ENCODE measurements at regions not wholly inside any gene's neighbourhood (a gene's known extent, or its start where the extent isn't known, plus 50 kb on each side); places are given as distances from the start of the nearest gene placed in this dataset.
A peak's percentile ranks its signal among the peaks of the same experiment; 100 is the strongest.

DNA sequence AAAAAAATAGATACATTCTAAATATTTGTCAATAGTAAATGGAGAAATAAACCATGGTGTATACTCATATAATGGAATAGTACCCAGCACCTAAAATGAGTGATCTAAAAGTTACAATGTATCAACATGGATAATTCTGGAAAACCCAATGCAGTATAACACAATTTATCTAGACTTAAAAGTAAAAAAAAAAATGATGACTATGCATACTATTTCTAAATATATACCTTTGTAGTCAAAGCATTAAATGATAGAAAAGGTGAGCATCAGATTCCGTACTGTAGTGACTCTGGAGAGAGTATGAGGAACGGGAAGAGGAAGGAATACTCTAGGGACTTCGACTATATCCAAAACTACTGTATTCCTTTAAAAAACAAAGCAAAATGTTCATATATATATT lies 115.2 kb upstream of the CDCA7L start:
- Histone ChIP-seq H3K4me2 (ENCODE audit: low read length) (no peak overlapping the region), H3K27ac (ENCODE audit: low read length) (no peak overlapping the region), H3K27me3 (ENCODE audit: insufficient read depth, low read depth, low read length) (no peaks in the 10 kb centered on the region), H3K9me3 (ENCODE audit: low read length) (no peaks in the 10 kb centered on the region), H2AFZ (ENCODE audit: low read depth, low read length) (no peak overlapping the region), H3K9me2 (ENCODE audit: insufficient read depth, low read length) (no peaks in the 10 kb centered on the region), H3K9ac (ENCODE audit: low read length) (no peak overlapping the region), H4K20me1 (ENCODE audit: insufficient read depth) (no peaks in the 10 kb centered on the region), H3K4me3 (ENCODE audit: low read length) (no peak overlapping the region), H3K79me2 (replicated peaks; ENCODE audit: insufficient read depth, low read length) (no peaks in the 10 kb centered on the region), H3F3A (ENCODE audit: insufficient read depth, low read length, poor library complexity, severe bottlenecking) (no peaks in the 10 kb centered on the region), H3K36me3 (ENCODE audit: insufficient read depth, low read length) (no peaks in the 10 kb centered on the region)
- TF ChIP-seq EZH2 (IDR thresholded peaks at IDR 0.05; ENCODE audit: borderline replicate concordance, insufficient read depth, low read length, poor library complexity, severe bottlenecking) (no peak), TAF1 (IDR thresholded peaks at IDR 0.05; ENCODE audit: low read depth) (no peak), SMC3 (conservative IDR thresholded peaks at IDR 0.05; ENCODE audit: poor library complexity) (no peak), EP300 (conservative IDR thresholded peaks at IDR 0.05; ENCODE audit: poor library complexity, severe bottlenecking) (no peak), MXI1 (conservative IDR thresholded peaks at IDR 0.05; ENCODE audit: poor library complexity, severe bottlenecking) (no peak), POLR2AphosphoS5 (IDR thresholded peaks at IDR 0.05) (no peak), RAD21 (conservative IDR thresholded peaks at IDR 0.05) (no peak)
- TF ChIP-seq, protein P1, sequence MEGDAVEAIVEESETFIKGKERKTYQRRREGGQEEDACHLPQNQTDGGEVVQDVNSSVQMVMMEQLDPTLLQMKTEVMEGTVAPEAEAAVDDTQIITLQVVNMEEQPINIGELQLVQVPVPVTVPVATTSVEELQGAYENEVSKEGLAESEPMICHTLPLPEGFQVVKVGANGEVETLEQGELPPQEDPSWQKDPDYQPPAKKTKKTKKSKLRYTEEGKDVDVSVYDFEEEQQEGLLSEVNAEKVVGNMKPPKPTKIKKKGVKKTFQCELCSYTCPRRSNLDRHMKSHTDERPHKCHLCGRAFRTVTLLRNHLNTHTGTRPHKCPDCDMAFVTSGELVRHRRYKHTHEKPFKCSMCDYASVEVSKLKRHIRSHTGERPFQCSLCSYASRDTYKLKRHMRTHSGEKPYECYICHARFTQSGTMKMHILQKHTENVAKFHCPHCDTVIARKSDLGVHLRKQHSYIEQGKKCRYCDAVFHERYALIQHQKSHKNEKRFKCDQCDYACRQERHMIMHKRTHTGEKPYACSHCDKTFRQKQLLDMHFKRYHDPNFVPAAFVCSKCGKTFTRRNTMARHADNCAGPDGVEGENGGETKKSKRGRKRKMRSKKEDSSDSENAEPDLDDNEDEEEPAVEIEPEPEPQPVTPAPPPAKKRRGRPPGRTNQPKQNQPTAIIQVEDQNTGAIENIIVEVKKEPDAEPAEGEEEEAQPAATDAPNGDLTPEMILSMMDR (IDR thresholded peaks at IDR 0.05; ENCODE audit: poor library complexity, severe bottlenecking): no peak
- TF ChIP-seq, protein P2, sequence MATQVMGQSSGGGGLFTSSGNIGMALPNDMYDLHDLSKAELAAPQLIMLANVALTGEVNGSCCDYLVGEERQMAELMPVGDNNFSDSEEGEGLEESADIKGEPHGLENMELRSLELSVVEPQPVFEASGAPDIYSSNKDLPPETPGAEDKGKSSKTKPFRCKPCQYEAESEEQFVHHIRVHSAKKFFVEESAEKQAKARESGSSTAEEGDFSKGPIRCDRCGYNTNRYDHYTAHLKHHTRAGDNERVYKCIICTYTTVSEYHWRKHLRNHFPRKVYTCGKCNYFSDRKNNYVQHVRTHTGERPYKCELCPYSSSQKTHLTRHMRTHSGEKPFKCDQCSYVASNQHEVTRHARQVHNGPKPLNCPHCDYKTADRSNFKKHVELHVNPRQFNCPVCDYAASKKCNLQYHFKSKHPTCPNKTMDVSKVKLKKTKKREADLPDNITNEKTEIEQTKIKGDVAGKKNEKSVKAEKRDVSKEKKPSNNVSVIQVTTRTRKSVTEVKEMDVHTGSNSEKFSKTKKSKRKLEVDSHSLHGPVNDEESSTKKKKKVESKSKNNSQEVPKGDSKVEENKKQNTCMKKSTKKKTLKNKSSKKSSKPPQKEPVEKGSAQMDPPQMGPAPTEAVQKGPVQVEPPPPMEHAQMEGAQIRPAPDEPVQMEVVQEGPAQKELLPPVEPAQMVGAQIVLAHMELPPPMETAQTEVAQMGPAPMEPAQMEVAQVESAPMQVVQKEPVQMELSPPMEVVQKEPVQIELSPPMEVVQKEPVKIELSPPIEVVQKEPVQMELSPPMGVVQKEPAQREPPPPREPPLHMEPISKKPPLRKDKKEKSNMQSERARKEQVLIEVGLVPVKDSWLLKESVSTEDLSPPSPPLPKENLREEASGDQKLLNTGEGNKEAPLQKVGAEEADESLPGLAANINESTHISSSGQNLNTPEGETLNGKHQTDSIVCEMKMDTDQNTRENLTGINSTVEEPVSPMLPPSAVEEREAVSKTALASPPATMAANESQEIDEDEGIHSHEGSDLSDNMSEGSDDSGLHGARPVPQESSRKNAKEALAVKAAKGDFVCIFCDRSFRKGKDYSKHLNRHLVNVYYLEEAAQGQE (IDR thresholded peaks at IDR 0.05; ENCODE audit: borderline replicate concordance): no peak

DNA sequence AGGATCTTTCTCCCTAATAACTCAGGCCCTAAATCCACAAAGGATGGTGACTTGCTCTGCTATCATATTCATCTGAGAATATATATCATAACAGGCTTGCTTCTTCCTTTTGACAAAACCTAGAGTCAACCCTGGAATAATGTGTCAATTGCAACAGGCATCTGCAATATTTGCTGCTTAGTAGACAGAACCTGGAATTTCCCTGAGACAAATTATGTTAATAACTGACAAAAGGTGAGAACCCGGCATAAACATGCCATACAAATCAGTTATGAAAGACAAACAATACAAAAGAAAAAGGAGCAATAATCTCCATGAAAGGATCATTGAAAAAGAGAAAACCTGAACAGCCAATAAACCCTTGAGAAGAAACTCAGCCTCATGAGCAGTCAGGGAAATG lies 114.5 kb upstream of the CDCA7L start:
- no peak overlapping the region for H2AFZ ChIP-seq (ENCODE audit: low read depth, low read length)
- H3K79me2 ChIP-seq (replicated peaks; ENCODE audit: insufficient read depth, low read length): no peaks in the 10 kb centered on the region
- TF ChIP-seq MXI1 (conservative IDR thresholded peaks at IDR 0.05; ENCODE audit: poor library complexity, severe bottlenecking) (no peak), EP300 (conservative IDR thresholded peaks at IDR 0.05; ENCODE audit: poor library complexity, severe bottlenecking) (peak; percentile 54), EZH2 (IDR thresholded peaks at IDR 0.05; ENCODE audit: borderline replicate concordance, insufficient read depth, low read length, poor library complexity, severe bottlenecking) (no peak), POLR2AphosphoS5 (IDR thresholded peaks at IDR 0.05) (peak; percentile 28)
- TF ChIP-seq, protein P1 (IDR thresholded peaks at IDR 0.05; ENCODE audit: poor library complexity, severe bottlenecking): no peak
- TF ChIP-seq, protein P2 (IDR thresholded peaks at IDR 0.05; ENCODE audit: borderline replicate concordance): peak; percentile 57
- H3F3A ChIP-seq (ENCODE audit: insufficient read depth, low read length, poor library complexity, severe bottlenecking): no peaks in the 10 kb centered on the region
- H3K9me3 ChIP-seq (ENCODE audit: low read length): no peaks in the 10 kb centered on the region
- H3K9me2 ChIP-seq (ENCODE audit: insufficient read depth, low read length): no peaks in the 10 kb centered on the region
- no peak overlapping the region for H3K4me3 ChIP-seq (ENCODE audit: low read length)
- H3K4me2 ChIP-seq (ENCODE audit: low read length): no peak overlapping the region
- H3K27me3 ChIP-seq (ENCODE audit: insufficient read depth, low read depth, low read length): no peaks in the 10 kb centered on the region
- no peak overlapping the region for H3K27ac ChIP-seq (ENCODE audit: low read length)
- H3K36me3 ChIP-seq (ENCODE audit: insufficient read depth, low read length): no peaks in the 10 kb centered on the region
- H4K20me1 ChIP-seq (ENCODE audit: insufficient read depth): no peaks in the 10 kb centered on the region
- H3K9ac ChIP-seq (ENCODE audit: low read length): no peak overlapping the region
